22Rv1 (cell line): ENCODE measurements at regions not wholly inside any gene's neighbourhood (a gene's known extent, or its start where the extent isn't known, plus 50 kb on each side); places are given as distances from the start of the nearest gene placed in this dataset.

Experiments
- H3K27ac ChIP-seq: fragments of 450-650 bp; 2 replicates; pipeline ENCODE4 v1.5.1; 2017
- ZFX ChIP-seq: fragments of 450-650 bp; IDR thresholded peaks from 2 replicates; pipeline ENCODE4 v1.6.1; 2017; ENCODE audit warnings: antibody characterized with exemption, borderline replicate concordance
- TF ChIP-seq, protein P1 (sequence below): fragments of 450-650 bp; IDR thresholded peaks from 2 replicates; pipeline ENCODE4 v1.5.1; 2017; ENCODE audit warnings: mild to moderate bottlenecking

DNA sequence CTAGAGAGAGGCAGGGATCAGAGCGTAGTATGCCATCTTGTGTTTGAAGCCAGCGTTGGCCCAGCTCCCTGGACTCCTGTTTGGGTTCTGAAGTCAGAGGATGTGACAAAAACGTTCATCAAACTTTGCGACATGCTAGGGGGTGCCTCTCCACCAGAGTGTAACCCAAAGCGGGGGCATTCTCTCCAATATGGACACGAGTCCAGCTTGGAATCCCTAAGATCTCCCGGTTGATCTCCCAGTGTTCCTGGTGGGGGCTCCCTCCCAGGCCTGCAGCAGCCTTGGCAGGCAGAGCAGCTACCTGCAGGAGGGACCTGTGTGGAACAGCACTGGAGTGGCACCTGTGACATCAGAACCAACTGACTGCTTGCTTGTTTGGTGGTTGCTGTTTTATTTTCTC lies 218.8 kb upstream of the ECI2 start:
- TF ChIP-seq ZFX, result no peak
- TF ChIP-seq, protein P1, sequence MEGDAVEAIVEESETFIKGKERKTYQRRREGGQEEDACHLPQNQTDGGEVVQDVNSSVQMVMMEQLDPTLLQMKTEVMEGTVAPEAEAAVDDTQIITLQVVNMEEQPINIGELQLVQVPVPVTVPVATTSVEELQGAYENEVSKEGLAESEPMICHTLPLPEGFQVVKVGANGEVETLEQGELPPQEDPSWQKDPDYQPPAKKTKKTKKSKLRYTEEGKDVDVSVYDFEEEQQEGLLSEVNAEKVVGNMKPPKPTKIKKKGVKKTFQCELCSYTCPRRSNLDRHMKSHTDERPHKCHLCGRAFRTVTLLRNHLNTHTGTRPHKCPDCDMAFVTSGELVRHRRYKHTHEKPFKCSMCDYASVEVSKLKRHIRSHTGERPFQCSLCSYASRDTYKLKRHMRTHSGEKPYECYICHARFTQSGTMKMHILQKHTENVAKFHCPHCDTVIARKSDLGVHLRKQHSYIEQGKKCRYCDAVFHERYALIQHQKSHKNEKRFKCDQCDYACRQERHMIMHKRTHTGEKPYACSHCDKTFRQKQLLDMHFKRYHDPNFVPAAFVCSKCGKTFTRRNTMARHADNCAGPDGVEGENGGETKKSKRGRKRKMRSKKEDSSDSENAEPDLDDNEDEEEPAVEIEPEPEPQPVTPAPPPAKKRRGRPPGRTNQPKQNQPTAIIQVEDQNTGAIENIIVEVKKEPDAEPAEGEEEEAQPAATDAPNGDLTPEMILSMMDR, result no peak
- no peak overlapping the region for H3K27ac ChIP-seq

GRCh38 chr6:4352731-4353130 lies 217.4 kb upstream of the ECI2 start:
- no peak overlapping the region for H3K27ac ChIP-seq
- no peak for TF ChIP-seq ZFX
- TF ChIP-seq, protein P1, result no peak

- TF ChIP-seq ZFX, result no peak
- TF ChIP-seq, protein P1, result no peak
- H3K27ac ChIP-seq, result no peak overlapping the region
Observed at GRCh38 chr6:4352322-4352669, 216.9 kb upstream of the ECI2 start.

DNA sequence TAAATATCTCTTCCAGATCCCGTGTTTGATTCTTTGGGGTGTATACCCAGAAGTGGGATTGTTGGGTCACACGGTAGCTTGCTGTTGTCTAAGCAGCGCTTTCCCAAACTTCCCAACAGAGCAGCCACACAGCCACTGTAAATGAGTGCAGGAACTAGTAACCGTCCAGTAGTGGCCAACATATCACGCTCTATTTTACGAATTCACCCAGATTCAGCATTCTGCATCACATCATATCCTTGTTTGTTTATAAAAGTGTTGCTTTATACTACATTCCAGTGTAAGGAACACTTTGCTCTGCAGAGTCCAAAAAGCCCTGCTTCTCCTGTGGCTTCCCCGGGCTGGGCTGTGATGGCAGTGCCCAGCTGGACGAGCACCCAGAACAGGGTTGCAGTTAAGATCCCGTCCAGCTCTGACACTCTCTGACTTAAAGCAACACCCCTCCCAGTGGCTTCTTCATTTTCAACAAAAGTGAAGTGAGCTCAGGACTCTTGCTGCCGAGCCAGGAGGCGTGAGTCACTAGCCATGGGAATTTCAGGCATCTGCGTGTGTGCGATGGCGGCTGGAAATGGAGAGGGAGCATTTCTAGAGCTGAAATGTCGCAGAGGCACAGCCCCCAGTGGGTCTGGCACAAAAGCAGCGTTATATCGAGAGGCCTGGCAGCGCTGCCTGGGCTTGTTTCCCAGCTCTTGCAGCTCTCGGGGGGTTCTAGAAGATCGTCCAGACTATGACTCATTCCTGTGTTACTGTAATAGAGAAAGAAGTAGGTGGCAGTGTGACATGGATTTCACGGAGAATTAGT lies 216.3 kb upstream of the ECI2 start:
- TF ChIP-seq ZFX, result no peak
- TF ChIP-seq, protein P1, result no peak
- H3K27ac ChIP-seq, result no peak overlapping the region

DNA sequence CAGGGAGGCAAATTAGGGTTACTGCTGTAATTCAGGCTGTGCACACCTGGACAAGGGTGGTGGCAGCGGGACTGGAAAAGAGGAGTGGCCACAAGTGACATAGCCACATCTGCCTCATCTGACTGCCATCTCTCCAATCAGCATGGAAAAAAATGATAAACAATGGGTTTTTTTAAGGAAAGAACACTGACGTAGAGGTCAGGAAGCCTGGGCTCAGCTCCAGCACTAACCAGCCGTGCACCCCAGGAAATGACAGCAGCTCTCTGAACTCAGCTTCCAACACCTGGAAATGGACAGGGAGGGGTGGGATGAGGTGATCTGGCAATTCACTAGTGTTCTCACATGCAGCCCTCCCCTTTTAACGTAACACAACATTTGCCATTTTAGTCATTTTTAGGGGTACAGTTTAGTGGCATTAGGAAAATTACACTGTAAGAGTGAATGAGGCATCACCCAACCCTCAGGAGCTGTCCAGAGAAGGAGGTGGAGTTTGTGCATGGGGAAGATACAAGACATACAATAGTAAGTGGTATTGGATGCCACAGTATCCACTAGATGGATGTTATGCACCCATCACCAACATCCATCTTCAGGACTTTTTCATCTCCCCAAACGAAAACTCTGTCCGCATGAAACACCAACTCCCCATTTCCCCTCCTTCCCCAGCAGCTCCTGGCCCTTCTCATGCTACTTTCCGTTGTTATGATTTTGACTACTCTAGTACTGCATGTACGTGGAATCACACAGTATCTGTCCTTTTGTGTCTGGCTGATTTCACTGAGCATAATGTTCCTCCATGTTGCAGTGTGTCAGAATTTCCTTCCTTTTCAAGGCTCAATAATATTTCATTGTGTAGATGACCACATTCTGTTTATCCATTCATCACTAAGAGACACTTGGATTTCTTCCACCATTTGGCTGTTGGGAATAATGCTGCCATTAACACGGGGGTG lies 215.5 kb upstream of the ECI2 start:
- TF ChIP-seq, protein P1, result no peak
- no peak for TF ChIP-seq ZFX
- no peak overlapping the region for H3K27ac ChIP-seq

GRCh38 chr6:4349931-4350330 lies 214.6 kb upstream of the ECI2 start:
- H3K27ac ChIP-seq, result no peak overlapping the region
- TF ChIP-seq, protein P1, result no peak

DNA sequence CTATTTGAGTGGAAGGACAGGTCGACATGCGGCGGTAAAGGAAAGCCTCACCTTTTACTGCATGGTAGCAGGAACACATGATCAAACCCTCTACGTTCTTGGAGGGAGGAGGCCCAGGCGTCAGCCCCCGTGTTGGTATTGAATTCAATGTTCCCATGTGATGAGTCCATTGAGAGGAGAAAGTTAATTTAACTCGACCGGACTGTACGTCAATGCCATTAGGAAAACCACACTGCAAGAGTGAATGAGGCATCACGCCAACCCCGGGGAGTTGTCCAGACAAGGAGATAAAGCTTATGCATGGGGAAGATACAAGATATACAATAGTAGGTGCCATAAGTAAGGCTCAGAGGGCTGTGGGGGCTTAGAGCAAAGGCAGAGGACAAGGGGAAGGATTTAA lies 213.9 kb upstream of the ECI2 start:
- H3K27ac ChIP-seq, result no peak overlapping the region
- TF ChIP-seq, protein P1, result no peak
- no peak for TF ChIP-seq ZFX
